AG04449 (cell line): ENCODE measurements at regions not wholly inside any gene's neighbourhood (a gene's known extent, or its start where the extent isn't known, plus 50 kb on each side); places are given as distances from the start of the nearest gene placed in this dataset.

Experiments used
- CTCF ChIA-PET: fragments of 350-600 bp; formaldehyde crosslinking; extraction: SDS; loops from one replicate; lab custom pipeline; 2021; ENCODE audit warnings: antibody characterized with exemption; lab: Yijun Ruan, JAX
- POLR2A ChIA-PET: fragments of 400-600, 350-600 bp; formaldehyde crosslinking; extraction: SDS; loops from one replicate; lab custom pipeline; 2020; ENCODE audit warnings: antibody characterized with exemption, inconsistent platforms; lab: Yijun Ruan, JAX
- DNase-seq: peaks from one replicate; pipeline ENCODE4 v3.0.0-alpha.2; 2010; ENCODE audit warnings: low read depth, low spot score
- H3K4me3 ChIP-seq: 2 replicates; pipeline ENCODE4 v1.5.1; 2011; ENCODE audit warnings: low read depth, mild to moderate bottlenecking, control low read depth, low read length
- CTCF ChIP-seq: IDR thresholded peaks from one replicate; pipeline ENCODE4 v1.5.1; 2011; ENCODE audit warnings: mild to moderate bottlenecking, moderate library complexity, low read length, control low read depth, inconsistent platforms; ENCODE audit not compliant: insufficient read depth; ENCODE audit errors: missing control alignments

GRCh38 chr22:44604991-44605390, 97.0 kb upstream of the PRR5 start:
- ChIA-PET POLR2A (no interaction called here), CTCF (no interaction called here)
- TF ChIP-seq CTCF, result no peak
- H3K4me3 ChIP-seq, result no peak overlapping the region
- no peak for DNase-seq

DNA sequence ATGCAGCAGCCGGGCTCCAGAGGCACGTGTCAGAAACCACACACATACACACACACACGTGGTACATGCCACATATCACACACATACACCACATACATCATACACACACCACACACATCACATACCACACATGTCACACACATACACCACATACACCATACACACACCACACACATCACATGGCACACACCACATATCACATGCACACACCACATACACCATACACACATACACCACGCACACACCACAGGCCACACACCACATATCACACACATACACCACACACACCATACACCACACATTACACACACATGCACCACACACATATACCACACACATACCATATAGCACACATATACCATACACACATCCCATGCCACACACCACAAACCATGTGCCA, 97.5 kb upstream of the PRR5 start:
- TF ChIP-seq CTCF, result no peak
- no peak overlapping the region for H3K4me3 ChIP-seq
- ChIA-PET CTCF (no interaction called here), POLR2A (no interaction called here)
- DNase-seq, result no peak

DNA sequence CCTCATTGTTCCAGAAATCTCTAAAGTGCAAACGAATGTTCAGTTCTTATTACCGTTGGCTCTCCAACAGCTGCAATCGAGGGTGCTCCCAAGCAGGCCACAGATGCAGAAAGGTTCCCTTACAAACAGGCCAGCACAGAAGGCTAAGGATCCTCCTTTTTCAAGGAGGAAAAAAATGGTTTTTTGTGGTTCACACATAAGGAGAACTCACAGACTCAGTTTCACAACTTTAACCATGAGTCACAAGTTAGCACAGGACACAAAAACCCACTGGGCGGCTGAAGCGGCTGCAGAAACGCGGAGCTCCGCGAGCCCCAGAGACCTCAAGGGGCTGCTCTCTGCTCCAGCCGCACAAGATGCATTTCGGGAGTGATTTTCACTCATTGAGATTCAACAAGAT, 98.2 kb upstream of the PRR5 start:
- ChIA-PET POLR2A (no interaction called here), CTCF (no interaction called here)
- TF ChIP-seq CTCF, result no peak
- no peak for DNase-seq
- H3K4me3 ChIP-seq, result no peak overlapping the region

- DNase-seq, result no peak
- H3K4me3 ChIP-seq, result no peak overlapping the region
- ChIA-PET POLR2A (no interaction called here), CTCF (no interaction called here)
- TF ChIP-seq CTCF, result no peak
These were observed 100.3 kb upstream of the PRR5 start for GRCh38 chr22:44601725-44602124.

DNA sequence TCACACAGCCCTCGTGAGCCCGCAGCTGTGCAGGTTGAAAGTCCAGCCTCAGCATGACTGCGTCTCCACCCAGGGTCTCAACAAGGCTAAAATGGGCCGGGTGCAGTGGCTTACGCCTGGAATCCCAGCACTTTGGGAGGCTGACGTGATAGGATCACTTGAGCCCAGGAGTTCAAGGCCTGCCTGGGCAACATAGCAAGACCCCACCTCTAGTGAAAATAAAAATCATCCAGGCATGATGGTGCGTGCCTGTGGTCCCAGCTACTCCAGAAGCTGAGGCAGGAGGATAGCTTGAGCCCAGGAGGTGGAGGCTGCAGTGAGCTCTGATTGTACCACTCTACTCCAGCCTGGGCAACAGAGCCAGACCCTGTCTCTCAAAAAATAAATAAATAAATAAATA, 100.8 kb upstream of the PRR5 start:
- CTCF ChIA-PET, result no interaction called here
- no peak for TF ChIP-seq CTCF
- POLR2A ChIA-PET, result no interaction called here
- no peak for DNase-seq
- H3K4me3 ChIP-seq, result no peak overlapping the region

DNA sequence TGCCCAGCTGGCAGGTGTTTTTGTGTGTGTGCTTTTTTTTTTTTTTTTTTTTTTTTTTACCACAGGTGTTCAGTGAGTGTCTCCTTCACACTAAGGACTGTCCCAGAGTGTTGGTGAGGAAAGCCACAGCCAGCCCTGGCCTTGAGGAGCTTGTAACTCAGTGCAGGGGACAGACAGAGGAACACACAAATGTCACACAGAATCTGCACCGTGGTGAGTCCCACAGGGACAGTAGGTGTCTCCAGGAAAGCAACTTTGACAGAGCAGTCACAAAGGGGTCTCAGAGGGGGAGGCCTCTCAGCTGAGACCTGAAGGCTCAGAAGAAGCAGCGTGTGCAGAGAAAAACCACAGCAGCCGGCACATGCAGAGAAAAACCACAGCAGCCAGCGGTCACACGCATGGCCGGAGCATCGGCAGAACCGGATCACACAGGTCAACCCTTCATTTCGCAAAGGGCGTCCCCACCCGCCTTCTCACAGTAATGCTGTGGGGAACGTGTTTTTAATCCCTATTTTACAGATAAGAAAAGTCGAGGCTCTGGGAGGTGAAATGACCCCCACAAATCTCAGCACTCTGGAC, 101.7 kb upstream of the PRR5 start:
- H3K4me3 ChIP-seq, result no peak overlapping the region
- DNase-seq, result no peak
- POLR2A ChIA-PET, result no interaction called here
- no peak for TF ChIP-seq CTCF
- CTCF ChIA-PET, result no interaction called here
